Stimulated activated CD8-positive, alpha-beta memory T cell treated with anti-CD3 and anti-CD28 coated beads, Interleukin-7, amount 100 ng/mL, for 1 hour (primary cell): ENCODE measurements at regions not wholly inside any gene's neighbourhood (a gene's known extent, or its start where the extent isn't known, plus 50 kb on each side); places are given as distances from the start of the nearest gene placed in this dataset.
"Not testable (repeated sequence)": the region's sequence is repeated elsewhere in the genome, so short reads cannot be mapped to it uniquely, and the experiment has no call there.

Experiments
- DNase-seq, 2 donors: peaks; one replicate each; pipeline ENCODE4 v3.0.0-alpha.2; 2020; ENCODE audit warnings: low read depth in 2 of 2

- no peak for DNase-seq
Observed at GRCh38 chr10:130717083-130717482, 580.9 kb downstream of the GLRX3 start.

GRCh38 chr10:130718744-130719447, 582.7 kb downstream of the GLRX3 start:
- not testable (repeated sequence) for DNase-seq

- DNase-seq: no peak
Observed at GRCh38 chr10:130719448-130719752, 583.2 kb downstream of the GLRX3 start.

- no peak for DNase-seq
Observed at GRCh38 chr10:130720235-130720634, 584.0 kb downstream of the GLRX3 start.

- DNase-seq: no peak
Observed at GRCh38 chr10:130721971-130722370, 585.8 kb downstream of the GLRX3 start.

- no peak for DNase-seq
Observed at GRCh38 chr10:130723704-130724103, 587.5 kb downstream of the GLRX3 start.

GRCh38 chr10:130725474-130725970, 586.0 kb downstream of the TCERG1L start:
- DNase-seq: no peak

GRCh38 chr10:130726996-130727725, 584.4 kb downstream of the TCERG1L start:
- no peak for DNase-seq

GRCh38 chr10:130727766-130728490, 583.6 kb downstream of the TCERG1L start:
- DNase-seq: no peak

- no peak for DNase-seq
Observed at GRCh38 chr10:130728531-130729215, 582.8 kb downstream of the TCERG1L start.

GRCh38 chr10:130729876-130730275, 581.6 kb downstream of the TCERG1L start:
- DNase-seq: no peak

- no peak for DNase-seq
Observed at GRCh38 chr10:130737186-130737585, 574.3 kb downstream of the TCERG1L start.

GRCh38 chr10:130737621-130738020, 573.9 kb downstream of the TCERG1L start:
- no peak for DNase-seq

- no peak for DNase-seq
Observed at GRCh38 chr10:130739016-130739756, 572.3 kb downstream of the TCERG1L start.

- no peak for DNase-seq
Observed at GRCh38 chr10:130739757-130740145, 571.8 kb downstream of the TCERG1L start.

GRCh38 chr10:130740166-130740565, 571.4 kb downstream of the TCERG1L start:
- no peak for DNase-seq

GRCh38 chr10:130740915-130741750, 570.4 kb downstream of the TCERG1L start:
- DNase-seq: no peak

GRCh38 chr10:130741901-130742855, 569.3 kb downstream of the TCERG1L start:
- no peak for DNase-seq

- no peak for DNase-seq
Observed at GRCh38 chr10:130742941-130743675, 568.4 kb downstream of the TCERG1L start.
